ENCODE measurements at regions not wholly inside any gene's neighbourhood (a gene's known extent, or its start where the extent isn't known, plus 50 kb on each side); places are given as distances from the start of the nearest gene placed in this dataset.

DNA sequence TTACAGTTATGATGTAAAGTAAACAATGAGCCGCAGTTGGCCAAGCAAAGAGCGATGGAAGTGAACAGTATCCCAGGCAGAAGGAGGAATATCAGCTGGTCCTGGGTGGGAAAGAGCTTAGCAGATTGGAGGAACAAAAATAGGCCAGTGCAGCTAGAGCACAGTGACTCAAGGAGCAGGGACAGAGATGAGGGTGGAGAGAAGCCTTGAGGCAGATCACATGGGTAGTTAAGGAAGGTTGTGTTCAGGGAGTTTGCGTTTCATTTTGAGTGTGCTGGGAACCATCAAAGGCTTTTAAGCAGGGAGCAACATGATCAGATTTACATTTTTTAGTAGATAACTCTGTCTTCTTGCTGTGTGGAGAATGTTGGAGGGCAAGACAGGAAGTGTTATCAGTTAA is 113.6 kb downstream of the OAT start:
- DNase-seq (ENCODE audit: low read depth), result no peak
- H3K4me3 ChIP-seq (ENCODE audit: low read length), result no peak overlapping the region
- no peak for TF ChIP-seq CTCF (conservative IDR thresholded peaks at IDR 0.05; ENCODE audit: low read depth, low read length)

DNA sequence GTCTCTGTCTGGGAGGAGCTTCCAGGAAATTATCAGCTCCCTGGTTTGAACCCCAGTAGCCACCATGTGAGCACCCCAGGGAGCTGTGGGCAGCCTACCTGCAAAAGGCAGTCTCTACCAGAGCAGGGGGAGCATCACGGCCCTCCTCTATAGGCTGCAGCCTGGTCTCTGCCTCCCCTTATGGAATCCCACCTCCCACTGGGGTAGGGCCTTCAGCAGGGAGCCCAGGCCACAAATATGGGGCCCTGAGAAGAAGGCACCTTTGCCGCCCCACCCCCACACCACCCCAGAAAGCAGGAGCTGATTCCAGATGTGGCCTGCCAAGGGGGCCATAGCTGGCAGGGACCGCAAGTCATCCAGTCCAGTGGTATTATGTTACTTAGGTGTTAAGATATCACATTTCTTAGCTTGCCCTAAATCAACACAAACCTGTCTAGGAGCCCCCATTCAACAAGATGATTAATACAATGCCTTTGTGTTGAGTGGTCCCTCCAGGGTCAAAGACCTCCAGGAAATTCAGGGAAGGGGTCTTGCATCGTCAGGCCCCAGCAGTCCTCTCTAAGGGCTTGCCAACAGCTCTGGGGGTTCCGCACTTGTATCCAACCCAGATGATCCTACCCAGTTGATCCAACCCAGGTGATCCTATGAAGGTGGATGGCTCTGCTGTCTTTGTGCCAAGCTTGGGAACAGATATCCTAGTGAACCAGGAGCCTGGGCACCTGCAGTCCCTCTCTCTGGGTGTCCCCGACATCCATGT is 114.9 kb downstream of the OAT start:
- no peak for TF ChIP-seq CTCF (conservative IDR thresholded peaks at IDR 0.05; ENCODE audit: low read depth, low read length)
- no peak for DNase-seq (ENCODE audit: low read depth)
- no peak overlapping the region for H3K4me3 ChIP-seq (ENCODE audit: low read length)

GRCh38 chr10:124302951-124303505 is 115.7 kb downstream of the OAT start:
- no peak for TF ChIP-seq CTCF (conservative IDR thresholded peaks at IDR 0.05; ENCODE audit: low read depth, low read length)
- DNase-seq (ENCODE audit: low read depth), result no peak
- no peak overlapping the region for H3K4me3 ChIP-seq (ENCODE audit: low read length)

DNA sequence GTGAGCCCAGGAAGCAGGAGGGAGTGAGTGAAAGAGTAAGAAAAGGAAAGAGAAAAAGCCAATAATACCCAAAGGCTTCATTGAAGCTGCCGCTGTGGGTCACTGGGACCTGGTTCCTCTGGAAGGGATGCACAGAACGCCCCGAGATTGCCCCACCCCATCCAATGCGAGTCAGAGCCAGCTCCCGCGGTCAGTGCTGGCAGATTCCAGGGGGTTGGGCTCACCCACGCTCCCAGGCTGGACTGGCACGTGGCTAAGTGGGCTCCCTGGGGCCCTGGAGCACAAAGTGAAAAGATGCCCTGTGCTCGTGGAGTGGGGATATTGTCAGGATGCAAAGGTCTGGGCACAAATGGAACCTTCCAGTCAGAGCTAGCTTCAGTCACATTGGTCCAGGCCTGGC is 117.0 kb downstream of the OAT start:
- no peak for TF ChIP-seq CTCF (conservative IDR thresholded peaks at IDR 0.05; ENCODE audit: low read depth, low read length)
- DNase-seq (ENCODE audit: low read depth), result no peak
- H3K4me3 ChIP-seq (ENCODE audit: low read length), result no peak overlapping the region

DNA sequence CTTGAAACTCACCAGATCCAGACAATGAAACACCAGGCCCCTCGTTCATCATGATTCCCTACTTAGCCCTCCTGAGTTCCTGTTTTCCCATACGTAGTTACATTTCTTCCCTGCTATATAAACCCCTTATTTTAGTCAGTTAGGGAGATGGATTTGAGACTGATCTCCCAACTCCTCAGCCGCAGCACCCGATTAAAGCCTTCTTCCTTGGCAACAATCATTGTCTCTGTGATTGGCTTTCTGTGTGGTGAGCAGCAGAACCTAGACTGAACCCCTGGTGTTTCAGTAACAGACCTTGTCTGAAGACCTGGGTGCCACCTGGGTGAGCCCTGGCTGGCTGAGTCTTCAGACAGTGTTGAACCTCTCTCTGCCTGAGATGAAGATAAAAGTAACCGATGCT is 118.0 kb downstream of the OAT start:
- H3K4me3 ChIP-seq (ENCODE audit: low read length), result no peak overlapping the region
- DNase-seq (ENCODE audit: low read depth), result no peak
- TF ChIP-seq CTCF (conservative IDR thresholded peaks at IDR 0.05; ENCODE audit: low read depth, low read length), result no peak

GRCh38 chr10:124300224-124300623 is 118.5 kb downstream of the OAT start:
- DNase-seq (ENCODE audit: low read depth), result no peak
- H3K4me3 ChIP-seq (ENCODE audit: low read length), result no peak overlapping the region
- no peak for TF ChIP-seq CTCF (conservative IDR thresholded peaks at IDR 0.05; ENCODE audit: low read depth, low read length)

DNA sequence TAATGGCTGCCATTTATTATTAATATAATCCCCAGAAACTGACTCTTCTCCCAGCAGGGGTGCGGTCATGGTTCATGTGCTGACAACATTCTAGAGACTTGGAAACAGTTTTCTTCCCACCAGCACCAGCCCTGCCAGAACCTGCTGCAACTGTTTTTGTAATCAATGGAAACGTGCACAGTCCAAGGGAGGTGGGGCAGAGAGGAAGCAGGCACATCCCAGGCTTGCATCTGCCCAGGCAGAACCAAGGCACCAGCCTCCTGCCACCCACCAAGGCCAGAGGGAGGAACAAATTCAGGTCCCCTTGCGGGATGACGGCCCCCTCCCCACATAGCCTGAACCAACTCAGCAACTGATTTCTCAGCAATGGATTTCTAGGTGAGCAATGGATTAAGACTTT is 119.0 kb downstream of the OAT start:
- TF ChIP-seq CTCF (conservative IDR thresholded peaks at IDR 0.05; ENCODE audit: low read depth, low read length), result no peak
- no peak for DNase-seq (ENCODE audit: low read depth)
- no peak overlapping the region for H3K4me3 ChIP-seq (ENCODE audit: low read length)

All from retinal pigment epithelial cell (primary cell).